Chondrocyte (in vitro differentiated cells): ENCODE measurements at regions not wholly inside any gene's neighbourhood (a gene's known extent, or its start where the extent isn't known, plus 50 kb on each side); places are given as distances from the start of the nearest gene placed in this dataset.

ENCODE experiments used
- DNase-seq: peaks from one replicate; pipeline ENCODE4 v3.0.0; 2021; ENCODE audit warnings: mixed read lengths, low spot score
- H3K27ac Mint-ChIP-seq: one replicate; pipeline ENCODE4 v1.8.0; 2021; ENCODE audit warnings: mild to moderate bottlenecking, moderate library complexity, mixed read lengths; ENCODE audit not compliant: unreplicated experiment
- H3K27me3 Mint-ChIP-seq: 2 replicates; pipeline ENCODE4 v1.8.0; 2021; ENCODE audit warnings: low read depth, mixed read lengths
- H3K36me3 Mint-ChIP-seq: 2 replicates; pipeline ENCODE4 v1.8.0; 2021; ENCODE audit warnings: low read depth, mixed read lengths
- H3K4me1 Mint-ChIP-seq: 2 replicates; pipeline ENCODE4 v1.8.0; 2021; ENCODE audit warnings: low read depth, mild to moderate bottlenecking, mixed read lengths
- H3K4me3 Mint-ChIP-seq: one replicate; pipeline ENCODE4 v1.8.0; 2021; ENCODE audit warnings: mild to moderate bottlenecking, moderate library complexity, mixed read lengths; ENCODE audit not compliant: unreplicated experiment
- H3K9me3 Mint-ChIP-seq: 2 replicates; pipeline ENCODE4 v1.8.0; 2021; ENCODE audit warnings: low read depth, mixed read lengths
- TF ChIP-seq, protein P1 (sequence below): fragments of 200-600 bp; sonication (generic); IDR thresholded peaks from 2 replicates; pipeline ENCODE4 v1.5.0; 2021; ENCODE audit warnings: antibody characterized with exemption, mild to moderate bottlenecking, moderate library complexity

DNA sequence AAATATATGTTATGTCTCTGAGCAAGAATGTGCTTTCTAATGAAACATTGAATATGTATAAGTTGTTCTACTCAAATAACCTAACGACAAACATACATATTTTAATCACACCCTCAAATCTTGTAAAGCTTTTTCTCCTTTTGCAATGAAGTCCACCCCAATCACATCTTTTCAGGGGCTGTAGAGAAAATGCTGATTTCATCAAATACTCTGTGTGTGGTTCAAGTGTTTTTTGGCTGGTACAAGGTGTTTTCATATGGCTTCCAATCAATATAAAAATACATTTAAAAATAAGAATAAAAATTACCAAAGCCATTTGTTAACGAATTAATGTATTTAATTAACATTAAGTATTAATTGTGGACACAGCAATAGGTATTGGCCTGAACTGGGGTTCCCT is 57.2 kb upstream of the TMEM196 start:
- Mint-ChIP-seq H3K27me3 (no peaks in the 10 kb centered on the region), H3K27ac (no peak overlapping the region), H3K36me3 (no peaks in the 10 kb centered on the region), H3K4me3 (no peak overlapping the region), H3K4me1 (no peaks in the 10 kb centered on the region), H3K9me3 (no peaks in the 10 kb centered on the region)
- TF ChIP-seq, protein P1, sequence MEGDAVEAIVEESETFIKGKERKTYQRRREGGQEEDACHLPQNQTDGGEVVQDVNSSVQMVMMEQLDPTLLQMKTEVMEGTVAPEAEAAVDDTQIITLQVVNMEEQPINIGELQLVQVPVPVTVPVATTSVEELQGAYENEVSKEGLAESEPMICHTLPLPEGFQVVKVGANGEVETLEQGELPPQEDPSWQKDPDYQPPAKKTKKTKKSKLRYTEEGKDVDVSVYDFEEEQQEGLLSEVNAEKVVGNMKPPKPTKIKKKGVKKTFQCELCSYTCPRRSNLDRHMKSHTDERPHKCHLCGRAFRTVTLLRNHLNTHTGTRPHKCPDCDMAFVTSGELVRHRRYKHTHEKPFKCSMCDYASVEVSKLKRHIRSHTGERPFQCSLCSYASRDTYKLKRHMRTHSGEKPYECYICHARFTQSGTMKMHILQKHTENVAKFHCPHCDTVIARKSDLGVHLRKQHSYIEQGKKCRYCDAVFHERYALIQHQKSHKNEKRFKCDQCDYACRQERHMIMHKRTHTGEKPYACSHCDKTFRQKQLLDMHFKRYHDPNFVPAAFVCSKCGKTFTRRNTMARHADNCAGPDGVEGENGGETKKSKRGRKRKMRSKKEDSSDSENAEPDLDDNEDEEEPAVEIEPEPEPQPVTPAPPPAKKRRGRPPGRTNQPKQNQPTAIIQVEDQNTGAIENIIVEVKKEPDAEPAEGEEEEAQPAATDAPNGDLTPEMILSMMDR = no peak
- DNase-seq = no peak
